Liver (tissue), 8 donors: ENCODE measurements at regions not wholly inside any gene's neighbourhood (a gene's known extent, or its start where the extent isn't known, plus 50 kb on each side); places are given as distances from the start of the nearest gene placed in this dataset.

ENCODE experiments used
- DNase-seq: peaks from one replicate; pipeline ENCODE4 v3.0.0-alpha.2; 2017; ENCODE audit warnings: low spot score
- H3K27ac ChIP-seq, 2 donors: one replicate each; pipeline ENCODE4 v1.7.0; 2013; ENCODE audit warnings: inconsistent platforms in 2 of 2, low read length in 2 of 2, control low read depth in 1 of 2, low read depth in 1 of 2, mild to moderate bottlenecking in 1 of 2
- H3K27me3 ChIP-seq, 4 donors: one replicate each; pipeline versions ENCODE4 v1.6.1 to v1.7.0; 2013; ENCODE audit warnings: low read length in 3 of 4, inconsistent platforms in 1 of 4, mild to moderate bottlenecking in 1 of 4, moderate library complexity in 1 of 4; ENCODE audit not compliant: control insufficient read depth in 4 of 4, insufficient read depth in 4 of 4
- H3K36me3 ChIP-seq, 4 donors: one replicate each; pipeline versions ENCODE4 v1.6.1 to v1.7.0; 2013; ENCODE audit warnings: low read length in 3 of 4, mild to moderate bottlenecking in 3 of 4, low read depth in 1 of 4, moderate library complexity in 1 of 4; ENCODE audit not compliant: control insufficient read depth in 4 of 4, insufficient read depth in 3 of 4
- H3K4me1 ChIP-seq, 4 donors: one replicate each; pipeline versions ENCODE4 v1.6.1 to v1.7.0; 2013; ENCODE audit warnings: low read length in 3 of 4, mild to moderate bottlenecking in 3 of 4, moderate library complexity in 1 of 4; ENCODE audit not compliant: control insufficient read depth in 4 of 4, insufficient read depth in 4 of 4
- H3K4me3 ChIP-seq, 3 donors: one replicate each; pipeline versions ENCODE4 v1.6.1 to v1.7.0; 2013; ENCODE audit warnings: low read length in 3 of 3, control low read depth in 1 of 3, low read depth in 1 of 3, mild to moderate bottlenecking in 1 of 3
- H3K9ac ChIP-seq, 2 donors: one replicate each; pipeline ENCODE4 v1.7.0; 2013; ENCODE audit warnings: low read length in 2 of 2, mild to moderate bottlenecking in 2 of 2, moderate library complexity in 2 of 2, control low read depth in 1 of 2, low read depth in 1 of 2
- H3K9me3 ChIP-seq, 4 donors: one replicate each; pipeline versions ENCODE4 v1.6.1 to v1.7.0; 2013; ENCODE audit warnings: low read length in 3 of 4; ENCODE audit not compliant: control insufficient read depth in 4 of 4
- ATF3 ChIP-seq: IDR thresholded peaks from 2 replicates; pipeline ENCODE4 v1.6.1; 2016; ENCODE audit warnings: antibody characterized with exemption
- CTCF ChIP-seq: fragments of 150-350 bp; IDR thresholded peaks from 2 replicates; pipeline ENCODE4 v1.5.1; 2017; ENCODE audit warnings: improper control_type of control experiment, low read depth, low read length; ENCODE audit not compliant: missing input control
- EGR1 ChIP-seq, 2 donors: IDR thresholded peaks; 2 replicates each; pipeline ENCODE4 v1.6.1; 2016 to 2018; ENCODE audit warnings: antibody characterized with exemption in 2 of 2, low read depth in 2 of 2
- FOXA1 ChIP-seq: IDR thresholded peaks from 2 replicates; pipeline ENCODE4 v1.6.1; 2016; ENCODE audit warnings: antibody characterized with exemption
- FOXA2 ChIP-seq: IDR thresholded peaks from 2 replicates; pipeline ENCODE4 v1.6.1; 2016; ENCODE audit warnings: antibody characterized with exemption
- GABPA ChIP-seq, 2 donors: IDR thresholded peaks in 1 of 2; conservative IDR thresholded peaks in 1 of 2; 2 replicates each; pipeline ENCODE4 v1.6.1; 2016; ENCODE audit warnings: antibody characterized with exemption in 2 of 2, mild to moderate bottlenecking in 1 of 2, moderate library complexity in 1 of 2
- HNF4A ChIP-seq, 2 donors: conservative IDR thresholded peaks; 2 replicates each; pipeline ENCODE4 v1.6.1; 2016; ENCODE audit warnings: antibody characterized with exemption in 2 of 2, mild to moderate bottlenecking in 2 of 2
- JUND ChIP-seq, 2 donors: IDR thresholded peaks; 2 replicates each; pipeline ENCODE4 v1.6.1; 2016; ENCODE audit warnings: antibody characterized with exemption in 2 of 2
- NR2F2 ChIP-seq: IDR thresholded peaks from 2 replicates; pipeline ENCODE4 v1.6.1; 2016; ENCODE audit warnings: antibody characterized with exemption
- REST ChIP-seq: IDR thresholded peaks from 2 replicates; pipeline ENCODE4 v1.6.1; 2016; ENCODE audit warnings: antibody characterized with exemption, mild to moderate bottlenecking
- RXRA ChIP-seq, 2 donors: IDR thresholded peaks; 2 replicates each; pipeline ENCODE4 v1.6.1; 2017 to 2018; ENCODE audit warnings: antibody characterized with exemption in 2 of 2, mild to moderate bottlenecking in 1 of 2
- SP1 ChIP-seq: IDR thresholded peaks from 2 replicates; pipeline ENCODE4 v1.6.1; 2018; ENCODE audit warnings: antibody characterized with exemption, mild to moderate bottlenecking
- TAF1 ChIP-seq: conservative IDR thresholded peaks from 2 replicates; pipeline ENCODE4 v1.6.1; 2016; ENCODE audit warnings: antibody characterized with exemption, mild to moderate bottlenecking
- YY1 ChIP-seq: IDR thresholded peaks from 2 replicates; pipeline ENCODE4 v1.6.1; 2016; ENCODE audit warnings: antibody characterized with exemption, mild to moderate bottlenecking
- ZBTB33 ChIP-seq: IDR thresholded peaks from 2 replicates; pipeline ENCODE4 v1.6.1; 2016; ENCODE audit warnings: antibody characterized with exemption
- WGBS: extraction: QIAGEN DNeasy Blood & Tissue Kit; methylation state at CpG from one replicate; pipeline ENCODE4 v1.1.7; 2013; 5-methylcytosine and 5-hydroxymethylcytosine counted together
- donor health status: healthy.
- donor health status: healthy.
- donor health status: healthy.
- donor health status: healthy.
- donor health status: healthy.

GRCh38 chr9:118473521-118473920 lies 769.3 kb downstream of the TLR4 start (continued):
- TF ChIP-seq ZBTB33: no peak
- TF ChIP-seq NR2F2: no peak

- no peak overlapping the region for H3K9ac ChIP-seq
- H3K9me3 ChIP-seq: no peaks in the 10 kb centered on the region
- peaks cover 0 to 5% (median 0%) of the 10 kb centered on the region in 4 donors for H3K27me3 ChIP-seq
- no peak for DNase-seq
- H3K36me3 ChIP-seq: no peaks in the 10 kb centered on the region
- WGBS: 63% methylated on average over 1 of the region's 1 CpG
- H3K4me1 ChIP-seq: no peaks in the 10 kb centered on the region
- no peak overlapping the region for H3K27ac ChIP-seq
- TF ChIP-seq HNF4A (conservative IDR thresholded peaks at IDR 0.05) (no peak), NR2F2 (no peak), CTCF (no peak), ATF3 (no peak), FOXA1 (no peak), REST (no peak), EGR1 (IDR thresholded peaks at IDR 0.05; ENCODE audit: low read depth in 2 of 2) (no peak), RXRA (IDR thresholded peaks at IDR 0.05) (no peak), SP1 (no peak)
- H3K4me3 ChIP-seq: no peak overlapping the region
These were observed 774.5 kb downstream of the TLR4 start for GRCh38 chr9:118478752-118479151.

- H3K4me1 ChIP-seq: no peaks in the 10 kb centered on the region
These were observed 778.1 kb downstream of the TLR4 start for GRCh38 chr9:118482306-118482705.

More at GRCh38 chr9:118482306-118482705, 778.1 kb downstream of the TLR4 start:
- no peak overlapping the region for H3K4me3 ChIP-seq
- no peak for TF ChIP-seq EGR1 (IDR thresholded peaks at IDR 0.05; ENCODE audit: low read depth in 2 of 2)
- no peak for TF ChIP-seq ATF3
- no peak for TF ChIP-seq FOXA2
- TF ChIP-seq GABPA (IDR thresholded peaks at IDR 0.05 in 1 of 2, conservative IDR thresholded peaks at IDR 0.05 in 1 of 2): no peak
- TF ChIP-seq JUND (IDR thresholded peaks at IDR 0.05): no peak
- no peak for TF ChIP-seq NR2F2
- no peak for TF ChIP-seq CTCF
- no peak for TF ChIP-seq YY1
- TF ChIP-seq TAF1: no peak
- no peak for TF ChIP-seq HNF4A (conservative IDR thresholded peaks at IDR 0.05)
- TF ChIP-seq RXRA (IDR thresholded peaks at IDR 0.05): no peak
- no peaks in the 10 kb centered on the region for H3K9me3 ChIP-seq
- WGBS: 93% methylated on average over 1 of the region's 1 CpG
- DNase-seq: no peak
- H3K9ac ChIP-seq: no peak overlapping the region
- H3K27ac ChIP-seq: no peak overlapping the region
- no peaks in the 10 kb centered on the region for H3K36me3 ChIP-seq
- H3K27me3 ChIP-seq: peaks cover 0 to 5% (median 0%) of the 10 kb centered on the region in 4 donors
